Common myeloid progenitor, CD34-positive (primary cell): ENCODE measurements at regions not wholly inside any gene's neighbourhood (a gene's known extent, or its start where the extent isn't known, plus 50 kb on each side); places are given as distances from the start of the nearest gene placed in this dataset.

Source experiments
- CTCF ChIA-PET: fragments of 350-600 bp; sonication (Branson Sonifier 250); formaldehyde crosslinking; loops from one replicate; lab custom pipeline; 2021; ENCODE audit warnings: antibody characterized with exemption; lab: Charles Lee
- POLR2A ChIA-PET: fragments of 350-600 bp; sonication (Branson Sonifier 250); formaldehyde crosslinking; loops from one replicate; lab custom pipeline; 2021; ENCODE audit warnings: antibody characterized with exemption; lab: Charles Lee
- DNase-seq, 3 donors: peaks; one replicate each; pipeline versions ENCODE4 v3.0.0 to v3.0.0-alpha.2; 2013
- H3K27ac ChIP-seq, 2 experiments: 1 replicate in 1 of 2; 2 replicates in 1 of 2; pipeline ENCODE4 v1.7.0; 2013; ENCODE audit warnings: inconsistent platforms in 2 of 2, low read length in 2 of 2, mild to moderate bottlenecking in 2 of 2, low read depth in 1 of 2, moderate library complexity in 1 of 2; ENCODE audit not compliant: severe bottlenecking in 2 of 2, insufficient read depth in 1 of 2, poor library complexity in 1 of 2
- H3K27me3 ChIP-seq, 5 experiments: replicated peaks in 2 of 5; 1 replicate in 3 of 5; 2 replicates in 2 of 5; pipeline versions ENCODE4 v1.6.1 to v1.7.0; 2013; ENCODE audit warnings: low read length in 4 of 5, mild to moderate bottlenecking in 2 of 5, moderate library complexity in 2 of 5, inconsistent platforms in 1 of 5; ENCODE audit not compliant: insufficient read depth in 5 of 5, control insufficient read depth in 4 of 5
- H3K36me3 ChIP-seq, 4 experiments: 1 replicate in 2 of 4; 2 replicates in 2 of 4; pipeline versions ENCODE4 v1.6.1 to v1.7.0; 2013; ENCODE audit warnings: low read length in 3 of 4, control low read depth in 1 of 4, mild to moderate bottlenecking in 1 of 4; ENCODE audit not compliant: control insufficient read depth in 4 of 4, insufficient read depth in 4 of 4
- H3K4me1 ChIP-seq, 4 experiments: 1 replicate in 3 of 4; 2 replicates in 1 of 4; pipeline versions ENCODE4 v1.6.1 to v1.7.1; 2013; ENCODE audit warnings: low read length in 3 of 4, mild to moderate bottlenecking in 3 of 4, control low read depth in 1 of 4, inconsistent platforms in 1 of 4, moderate library complexity in 1 of 4; ENCODE audit not compliant: control insufficient read depth in 4 of 4, insufficient read depth in 4 of 4; ENCODE audit errors: control extremely low read depth in 1 of 4
- H3K4me3 ChIP-seq, 7 experiments: 1 replicate in 4 of 7; 2 replicates in 3 of 7; pipeline versions ENCODE4 v1.5.1 to v1.7.0; 2013; ENCODE audit warnings: mild to moderate bottlenecking in 7 of 7, low read length in 6 of 7, moderate library complexity in 6 of 7, inconsistent platforms in 2 of 7, low read depth in 2 of 7, control low read depth in 1 of 7; ENCODE audit not compliant: insufficient read depth in 4 of 7, control insufficient read depth in 1 of 7; ENCODE audit errors: extremely low read depth in 1 of 7
- H3K9me3 ChIP-seq, 5 experiments: 1 replicate in 4 of 5; 2 replicates in 1 of 5; pipeline versions ENCODE4 v1.6.1 to v1.7.1; 2013; ENCODE audit warnings: low read length in 4 of 5, mild to moderate bottlenecking in 2 of 5, inconsistent platforms in 1 of 5, low read depth in 1 of 5, moderate library complexity in 1 of 5; ENCODE audit not compliant: control insufficient read depth in 4 of 5, insufficient read depth in 2 of 5; ENCODE audit errors: control extremely low read depth in 1 of 5
- WGBS: methylation state at CpG from one replicate; pipeline ENCODE4 v1.1.5; 2013; ENCODE audit not compliant: insufficient coverage; 5-methylcytosine and 5-hydroxymethylcytosine counted together

DNA sequence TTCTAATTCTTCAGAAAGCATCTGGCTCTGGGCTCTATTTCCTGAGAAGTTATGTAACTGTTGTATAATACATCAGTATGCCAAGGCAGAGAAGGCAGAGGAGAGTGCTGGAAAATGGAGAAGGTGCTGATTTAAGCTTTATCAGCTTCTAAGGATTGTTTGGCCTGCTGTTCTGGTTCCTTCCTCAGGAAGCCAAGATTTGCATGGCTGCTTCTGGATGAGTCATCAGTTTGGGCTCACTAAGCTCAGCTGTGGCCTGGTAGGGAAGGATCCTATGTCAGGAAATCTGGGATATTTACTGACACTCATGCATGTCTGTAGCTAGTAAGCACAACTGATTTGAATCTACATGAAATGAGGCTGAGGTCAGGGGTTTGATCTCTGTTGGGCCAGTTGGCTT is 73.2 kb upstream of the ADGRL4 start:
- peak in 2 of 3 donors; percentile 1 to 36 for DNase-seq
- ChIA-PET POLR2A (no interaction called here), CTCF (interaction anchor here (1.3 kb wide), 1 partner anchor 11 kb away, joined by 4 read pairs; no protein-coding TSS in a partner anchor)
- Histone ChIP-seq H3K4me3 (no peak overlapping the region), H3K4me1 (peaks cover 0 to 4% (median 1%) of the 10 kb centered on the region in 4 experiments), H3K27ac (no peak overlapping the region), H3K27me3 (no peaks in the 10 kb centered on the region), H3K36me3 (no peaks in the 10 kb centered on the region), H3K9me3 (no peaks in the 10 kb centered on the region)

DNA sequence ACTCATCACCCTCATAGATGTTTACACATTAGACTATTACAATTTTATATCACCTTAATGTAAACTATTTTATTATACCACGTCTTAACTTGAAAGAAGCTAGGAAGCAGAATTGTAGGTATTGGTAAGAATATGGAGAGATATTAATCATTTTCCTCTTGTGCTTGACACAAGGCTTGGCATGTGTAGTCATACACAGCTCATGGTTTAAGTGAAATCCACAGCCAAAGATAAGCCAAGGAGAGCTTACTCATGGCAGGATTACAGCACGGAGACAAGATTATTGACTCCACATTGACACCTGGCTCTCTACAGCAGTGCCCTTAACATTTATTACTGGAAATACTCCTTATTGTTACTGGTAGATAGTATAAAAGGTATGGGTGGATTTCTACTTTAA is 68.4 kb upstream of the ADGRL4 start:
- Histone ChIP-seq H3K27me3 (no peaks in the 10 kb centered on the region), H3K9me3 (no peaks in the 10 kb centered on the region), H3K4me1 (peaks cover 0 to 4% (median 1%) of the 10 kb centered on the region in 4 experiments), H3K27ac (no peak overlapping the region), H3K36me3 (no peaks in the 10 kb centered on the region), H3K4me3 (no peak overlapping the region)
- ChIA-PET CTCF (no interaction called here), POLR2A (no interaction called here)
- no peak for DNase-seq
- no CpG with 5 or more reads among the region's 2 CpGs for WGBS

DNA sequence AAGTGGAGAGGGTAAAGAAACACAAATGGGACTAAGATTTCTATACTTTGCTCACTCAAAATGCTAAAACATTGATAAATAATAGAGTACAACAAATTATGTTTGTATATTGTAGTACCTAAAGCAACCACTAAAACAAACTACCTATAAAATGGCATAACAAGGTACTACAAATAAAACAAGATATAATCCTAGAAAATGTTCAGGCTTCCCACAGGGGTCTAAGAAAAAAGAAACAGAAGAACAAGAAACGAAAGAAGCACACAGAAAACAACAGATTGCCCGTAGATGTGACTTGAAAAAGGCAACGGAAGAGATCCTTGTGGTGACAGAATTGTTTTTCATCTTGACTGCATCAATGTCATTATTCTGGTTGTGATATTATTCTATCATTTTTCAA is 63.3 kb upstream of the ADGRL4 start:
- CTCF ChIA-PET: no interaction called here

DNA sequence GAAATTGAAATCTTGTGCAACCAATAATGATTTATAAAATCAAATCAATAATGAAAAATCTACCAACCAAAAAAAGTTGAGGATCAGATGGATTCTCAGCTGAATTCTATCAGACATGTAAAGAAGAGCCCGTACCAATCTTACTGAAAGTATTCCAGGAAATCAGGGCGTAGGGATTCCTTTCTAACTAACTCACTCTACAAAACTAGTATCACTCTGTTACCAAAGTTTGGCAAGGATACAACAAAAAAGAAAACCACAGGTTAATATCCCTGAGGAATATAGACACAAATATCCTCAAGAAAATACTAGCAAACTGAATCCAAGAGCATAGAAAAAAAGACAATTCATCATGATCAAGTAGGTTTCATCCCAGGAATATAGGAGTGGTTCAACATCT is 52.8 kb upstream of the ADGRL4 start:
- ChIA-PET CTCF (no interaction called here), POLR2A (no interaction called here)
- no peak for DNase-seq

More for the DNA sequence above, 63.3 kb upstream of the ADGRL4 start:
- WGBS: 95% methylated on average over 3 of the region's 3 CpGs
- DNase-seq: no peak
- no peaks in the 10 kb centered on the region for H3K4me1 ChIP-seq
- H3K36me3 ChIP-seq: no peaks in the 10 kb centered on the region
- no peak overlapping the region for H3K4me3 ChIP-seq
- H3K27ac ChIP-seq: no peak overlapping the region
- H3K9me3 ChIP-seq: peaks cover 0 to 2% (median 0%) of the 10 kb centered on the region in 5 experiments
- no peaks in the 10 kb centered on the region for H3K27me3 ChIP-seq
- POLR2A ChIA-PET: no interaction called here

More for the DNA sequence above, 52.8 kb upstream of the ADGRL4 start:
- Histone ChIP-seq H3K4me3 (no peak overlapping the region), H3K9me3 (peaks cover 0 to 8% (median 2%) of the 10 kb centered on the region in 5 experiments), H3K4me1 (no peaks in the 10 kb centered on the region), H3K27ac (no peak overlapping the region), H3K36me3 (no peaks in the 10 kb centered on the region), H3K27me3 (no peaks in the 10 kb centered on the region)
- WGBS: 100% methylated on average over 1 of the region's 2 CpGs
